ENCODE measurements at regions not wholly inside any gene's neighbourhood (a gene's known extent, or its start where the extent isn't known, plus 50 kb on each side); places are given as distances from the start of the nearest gene placed in this dataset.

- Histone ChIP-seq H3K4me1 (no peaks in the 10 kb centered on the region), H3K4me3 (replicated peaks in 1 of 3) (no peak overlapping the region), H3K36me3 (no peaks in the 10 kb centered on the region), H3K27ac (no peak overlapping the region), H3K9me3 (no peaks in the 10 kb centered on the region), H3K27me3 (no peaks in the 10 kb centered on the region)
- no peak for TF ChIP-seq CTCF (IDR thresholded peaks at IDR 0.05)
- 78 to 81% methylated on average over 2 of the region's 2 CpGs for WGBS, 2 donors
- intact Hi-C loops (cut with DNase I): no loop called here
- no peak for DNase-seq
These were observed 348.2 kb downstream of the CDH11 start for GRCh38 chr16:64773638-64774037.

GRCh38 chr16:64773184-64773583, 348.7 kb downstream of the CDH11 start:
- no peaks in the 10 kb centered on the region for H3K4me1 ChIP-seq
- no peaks in the 10 kb centered on the region for H3K27me3 ChIP-seq
- H3K4me3 ChIP-seq (replicated peaks in 1 of 3): no peak overlapping the region
- WGBS, 2 donors: 63 to 79% methylated on average over 3 of the region's 3 CpGs
- H3K9me3 ChIP-seq: no peaks in the 10 kb centered on the region
- H3K27ac ChIP-seq: no peak overlapping the region
- intact Hi-C loops (cut with DNase I): no loop called here
- no peaks in the 10 kb centered on the region for H3K36me3 ChIP-seq
- DNase-seq: no peak
- TF ChIP-seq CTCF (IDR thresholded peaks at IDR 0.05) (no peak), POLR2A (IDR thresholded peaks at IDR 0.05) (no peak)

- no peak overlapping the region for H3K27ac ChIP-seq
- DNase-seq: no peak
- TF ChIP-seq CTCF (IDR thresholded peaks at IDR 0.05) (no peak), POLR2A (IDR thresholded peaks at IDR 0.05) (no peak)
- intact Hi-C loops (cut with DNase I): no loop called here
- H3K4me3 ChIP-seq (replicated peaks in 1 of 3): no peak overlapping the region
- no peaks in the 10 kb centered on the region for H3K27me3 ChIP-seq
- WGBS, 2 donors: 95% methylated on average over 13 of the region's 13 CpGs
- H3K9me3 ChIP-seq: no peaks in the 10 kb centered on the region
- H3K4me1 ChIP-seq: no peaks in the 10 kb centered on the region
- no peaks in the 10 kb centered on the region for H3K36me3 ChIP-seq
These were observed 350.6 kb downstream of the CDH11 start for GRCh38 chr16:64771273-64771672.

- intact Hi-C loops (cut with DNase I): no loop called here
These were observed 359.7 kb downstream of the CDH11 start for GRCh38 chr16:64762211-64762610.

GRCh38 chr16:64754279-64754678, 367.6 kb downstream of the CDH11 start:
- intact Hi-C loops (cut with DNase I): no loop called here
- no peak for DNase-seq
- no peaks in the 10 kb centered on the region for H3K9me3 ChIP-seq

More at GRCh38 chr16:64762211-64762610, 359.7 kb downstream of the CDH11 start:
- no peak for DNase-seq
- H3K9me3 ChIP-seq: no peaks in the 10 kb centered on the region
- no peaks in the 10 kb centered on the region for H3K4me1 ChIP-seq
- H3K4me3 ChIP-seq (replicated peaks in 1 of 3): no peak overlapping the region
- no peaks in the 10 kb centered on the region for H3K36me3 ChIP-seq
- WGBS, 2 donors: 76 to 79% methylated on average over 2 of the region's 2 CpGs
- H3K27me3 ChIP-seq: no peaks in the 10 kb centered on the region
- TF ChIP-seq POLR2A (IDR thresholded peaks at IDR 0.05): no peak
- TF ChIP-seq CTCF (IDR thresholded peaks at IDR 0.05): no peak
- H3K27ac ChIP-seq: no peak overlapping the region

More at GRCh38 chr16:64754279-64754678, 367.6 kb downstream of the CDH11 start:
- no peak for TF ChIP-seq CTCF (IDR thresholded peaks at IDR 0.05)
- no peak for TF ChIP-seq POLR2A (IDR thresholded peaks at IDR 0.05)
- Histone ChIP-seq H3K27ac (no peak overlapping the region), H3K4me1 (no peaks in the 10 kb centered on the region), H3K4me3 (replicated peaks in 1 of 3) (no peak overlapping the region), H3K27me3 (no peaks in the 10 kb centered on the region), H3K36me3 (no peaks in the 10 kb centered on the region)
- 75 to 78% methylated on average over 1 of the region's 1 CpG for WGBS, 2 donors

All from thyroid gland (tissue), 4 donors.